Mesothelial cell of epicardium (in vitro differentiated cells): ENCODE measurements at regions not wholly inside any gene's neighbourhood (a gene's known extent, or its start where the extent isn't known, plus 50 kb on each side); places are given as distances from the start of the nearest gene placed in this dataset.

ENCODE experiments used
- DNase-seq, 2 experiments: peaks; one replicate each; pipeline ENCODE4 v3.0.0; 2021; ENCODE audit warnings: low spot score in 2 of 2; ENCODE audit not compliant: unreplicated experiment in 2 of 2
- H3K27ac Mint-ChIP-seq: 2 replicates; pipeline ENCODE4 v1.8.0; 2021; ENCODE audit warnings: mixed read lengths
- H3K27me3 Mint-ChIP-seq: 2 replicates; pipeline ENCODE4 v1.8.0; 2021; ENCODE audit warnings: low read depth, mixed read lengths
- H3K36me3 Mint-ChIP-seq: 2 replicates; pipeline ENCODE4 v1.8.0; 2021; ENCODE audit warnings: mixed read lengths
- H3K4me1 Mint-ChIP-seq: 2 replicates; pipeline ENCODE4 v1.8.0; 2021; ENCODE audit warnings: mixed read lengths
- H3K4me3 Mint-ChIP-seq: 2 replicates; pipeline ENCODE4 v1.8.0; 2021; ENCODE audit warnings: mild to moderate bottlenecking, moderate library complexity, mixed read lengths
- H3K9me3 Mint-ChIP-seq: 2 replicates; pipeline ENCODE4 v1.8.0; 2021; ENCODE audit warnings: mixed read lengths
- TF ChIP-seq, protein P1 (sequence below): fragments of 200-600 bp; sonication (generic); IDR thresholded peaks from one replicate; pipeline ENCODE4 v1.5.0; 2021; ENCODE audit warnings: antibody characterized with exemption; ENCODE audit not compliant: unreplicated experiment

DNA sequence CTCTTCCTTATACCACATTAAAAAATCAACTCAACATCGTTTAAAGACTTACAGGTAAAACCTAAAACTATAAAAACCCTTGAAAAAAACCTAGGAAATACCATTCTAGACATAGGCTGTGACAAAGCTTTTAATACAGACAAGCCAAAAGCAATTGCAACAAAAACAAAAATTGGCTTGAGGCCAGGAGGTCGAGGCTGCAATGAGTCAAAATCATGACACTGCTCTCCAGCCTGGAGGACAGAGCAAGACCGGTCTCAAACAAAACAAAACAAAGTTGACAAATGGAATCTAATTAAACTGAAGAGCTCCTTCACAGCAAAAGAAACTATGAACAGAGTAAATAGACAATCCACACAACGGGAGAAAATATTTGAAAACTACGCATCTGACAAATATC is 1057.8 kb downstream of the FSCB start:
- H3K4me3 Mint-ChIP-seq = no peak overlapping the region
- peaks cover 2% of the 10 kb centered on the region for H3K36me3 Mint-ChIP-seq
- TF ChIP-seq, protein P1, sequence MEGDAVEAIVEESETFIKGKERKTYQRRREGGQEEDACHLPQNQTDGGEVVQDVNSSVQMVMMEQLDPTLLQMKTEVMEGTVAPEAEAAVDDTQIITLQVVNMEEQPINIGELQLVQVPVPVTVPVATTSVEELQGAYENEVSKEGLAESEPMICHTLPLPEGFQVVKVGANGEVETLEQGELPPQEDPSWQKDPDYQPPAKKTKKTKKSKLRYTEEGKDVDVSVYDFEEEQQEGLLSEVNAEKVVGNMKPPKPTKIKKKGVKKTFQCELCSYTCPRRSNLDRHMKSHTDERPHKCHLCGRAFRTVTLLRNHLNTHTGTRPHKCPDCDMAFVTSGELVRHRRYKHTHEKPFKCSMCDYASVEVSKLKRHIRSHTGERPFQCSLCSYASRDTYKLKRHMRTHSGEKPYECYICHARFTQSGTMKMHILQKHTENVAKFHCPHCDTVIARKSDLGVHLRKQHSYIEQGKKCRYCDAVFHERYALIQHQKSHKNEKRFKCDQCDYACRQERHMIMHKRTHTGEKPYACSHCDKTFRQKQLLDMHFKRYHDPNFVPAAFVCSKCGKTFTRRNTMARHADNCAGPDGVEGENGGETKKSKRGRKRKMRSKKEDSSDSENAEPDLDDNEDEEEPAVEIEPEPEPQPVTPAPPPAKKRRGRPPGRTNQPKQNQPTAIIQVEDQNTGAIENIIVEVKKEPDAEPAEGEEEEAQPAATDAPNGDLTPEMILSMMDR = no peak

DNA sequence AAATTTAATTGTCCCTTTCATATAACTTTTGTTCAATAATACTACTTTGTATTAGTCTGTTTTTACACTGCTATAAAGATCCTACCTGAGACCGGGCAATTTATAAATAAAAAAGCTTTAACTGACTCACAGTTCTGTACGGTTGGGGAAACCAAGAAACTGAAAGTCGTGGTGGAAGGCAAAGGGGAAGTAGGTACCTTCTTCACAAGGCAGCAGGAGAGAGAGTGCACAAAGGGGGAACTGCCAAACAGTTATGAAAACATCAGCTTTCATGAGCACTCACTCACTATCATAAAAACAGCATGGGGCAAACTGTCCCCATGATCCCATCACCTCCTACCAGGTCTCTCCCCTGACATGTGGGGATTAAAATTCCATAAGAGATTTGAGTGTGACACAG is 1069.0 kb downstream of the FSCB start:
- DNase-seq = no peak
- Mint-ChIP-seq H3K36me3 (no peaks in the 10 kb centered on the region), H3K27me3 (no peaks in the 10 kb centered on the region), H3K4me3 (no peak overlapping the region), H3K9me3 (peaks cover 26% of the 10 kb centered on the region), H3K4me1 (peaks cover 3% of the 10 kb centered on the region), H3K27ac (no peak overlapping the region)
- TF ChIP-seq, protein P1 = no peak

More for the DNA sequence above, 1057.8 kb downstream of the FSCB start:
- DNase-seq = no peak
- Mint-ChIP-seq H3K27me3 (no peaks in the 10 kb centered on the region), H3K4me1 (peaks cover 2% of the 10 kb centered on the region), H3K27ac (no peak overlapping the region), H3K9me3 (peaks cover 41% of the 10 kb centered on the region)

- TF ChIP-seq, protein P1 = no peak
- no peak for DNase-seq
- Mint-ChIP-seq H3K36me3 (no peaks in the 10 kb centered on the region), H3K27ac (no peak overlapping the region), H3K27me3 (peaks cover 4% of the 10 kb centered on the region), H3K4me3 (no peak overlapping the region), H3K4me1 (peaks cover 3% of the 10 kb centered on the region), H3K9me3 (peaks cover 11% of the 10 kb centered on the region)
Observed at GRCh38 chr14:43418324-43418723, 1088.8 kb downstream of the FSCB start.

- no peaks in the 10 kb centered on the region for H3K36me3 Mint-ChIP-seq
- no peak overlapping the region for H3K4me3 Mint-ChIP-seq
- H3K9me3 Mint-ChIP-seq = no peaks in the 10 kb centered on the region
- H3K27me3 Mint-ChIP-seq = peaks cover 4% of the 10 kb centered on the region
- TF ChIP-seq, protein P1 = no peak
- no peak for DNase-seq
- H3K4me1 Mint-ChIP-seq = peaks cover 7% of the 10 kb centered on the region
- H3K27ac Mint-ChIP-seq = no peak overlapping the region
Observed at GRCh38 chr14:43413084-43413483, 1094.0 kb downstream of the FSCB start.

GRCh38 chr14:43411841-43412240 is 1095.2 kb downstream of the FSCB start:
- H3K9me3 Mint-ChIP-seq = no peaks in the 10 kb centered on the region
- H3K27ac Mint-ChIP-seq = no peak overlapping the region
- H3K27me3 Mint-ChIP-seq = peaks cover 2% of the 10 kb centered on the region
- H3K4me3 Mint-ChIP-seq = no peak overlapping the region
- no peaks in the 10 kb centered on the region for H3K36me3 Mint-ChIP-seq
- TF ChIP-seq, protein P1 = no peak
- DNase-seq = no peak
- H3K4me1 Mint-ChIP-seq = peaks cover 7% of the 10 kb centered on the region

- no peaks in the 10 kb centered on the region for H3K9me3 Mint-ChIP-seq
- DNase-seq = no peak
- H3K36me3 Mint-ChIP-seq = no peaks in the 10 kb centered on the region
- H3K4me3 Mint-ChIP-seq = no peak overlapping the region
- H3K4me1 Mint-ChIP-seq = peaks cover 7% of the 10 kb centered on the region
- no peak overlapping the region for H3K27ac Mint-ChIP-seq
- no peaks in the 10 kb centered on the region for H3K27me3 Mint-ChIP-seq
- TF ChIP-seq, protein P1 = no peak
Observed at GRCh38 chr14:43410631-43411030, 1096.5 kb downstream of the FSCB start.
